H9 (cell line): ENCODE measurements at regions not wholly inside any gene's neighbourhood (a gene's known extent, or its start where the extent isn't known, plus 50 kb on each side); places are given as distances from the start of the nearest gene placed in this dataset.

Source experiments
- DNase-seq: peaks from one replicate; pipeline ENCODE4 v3.0.0-alpha.2; 2017
- H2AFZ ChIP-seq: one replicate; pipeline ENCODE4 v1.6.1; 2013; ENCODE audit warnings: mild to moderate bottlenecking, low read length, control low read depth, moderate library complexity
- H2AK5ac ChIP-seq: 2 replicates; pipeline ENCODE4 v1.6.1; 2013; ENCODE audit warnings: low read length, control low read depth, mixed read lengths; ENCODE audit not compliant: insufficient read length
- H2BK120ac ChIP-seq: one replicate; pipeline ENCODE4 v1.6.1; 2013; ENCODE audit warnings: low read depth, mild to moderate bottlenecking, low read length, control low read depth, inconsistent platforms; ENCODE audit not compliant: poor library complexity, severe bottlenecking
- H2BK12ac ChIP-seq: 2 replicates; pipeline ENCODE4 v1.6.1; 2013; ENCODE audit warnings: low read length, control low read depth, mixed read lengths, low read depth; ENCODE audit not compliant: insufficient read length
- H2BK15ac ChIP-seq: 2 replicates; pipeline ENCODE4 v1.6.1; 2013; ENCODE audit warnings: low read depth, low read length, control low read depth
- H2BK20ac ChIP-seq: one replicate; pipeline ENCODE4 v1.6.1; 2013; ENCODE audit warnings: low read depth, mild to moderate bottlenecking, low read length, control low read depth, inconsistent platforms; ENCODE audit not compliant: poor library complexity, severe bottlenecking
- H2BK5ac ChIP-seq: 2 replicates; pipeline ENCODE4 v1.6.1; 2013; ENCODE audit warnings: low read length, control low read depth, mixed read lengths; ENCODE audit not compliant: insufficient read length
- H3K14ac ChIP-seq: 2 replicates; pipeline ENCODE4 v1.6.1; 2013; ENCODE audit warnings: low read length, control low read depth; ENCODE audit not compliant: insufficient read depth
- H3K18ac ChIP-seq: 2 replicates; pipeline ENCODE4 v1.6.1; 2013; ENCODE audit warnings: low read depth, mild to moderate bottlenecking, mixed read lengths, low read length, control low read depth; ENCODE audit not compliant: insufficient read length
- H3K23ac ChIP-seq: 2 replicates; pipeline ENCODE4 v1.6.1; 2013; ENCODE audit warnings: low read length, control low read depth, mixed read lengths, low read depth; ENCODE audit not compliant: insufficient read length
- H3K23me2 ChIP-seq: 2 replicates; pipeline ENCODE4 v1.6.1; 2013; ENCODE audit warnings: low read depth, mild to moderate bottlenecking, mixed read lengths, low read length, control low read depth; ENCODE audit not compliant: insufficient read length, poor library complexity, severe bottlenecking
- H3K27ac ChIP-seq: 2 replicates; pipeline ENCODE4 v1.5.1; 2013; ENCODE audit warnings: low read length, control low read depth, mixed read lengths, low read depth; ENCODE audit not compliant: insufficient read length
- H3K27me3 ChIP-seq: 2 replicates; pipeline ENCODE4 v1.6.1; 2013; ENCODE audit warnings: low read length, control low read depth, inconsistent platforms; ENCODE audit not compliant: insufficient read depth
- H3K4ac ChIP-seq: 2 replicates; pipeline ENCODE4 v1.6.1; 2013; ENCODE audit warnings: low read depth, mild to moderate bottlenecking, control low read depth, inconsistent platforms, low read length, moderate library complexity
- H3K4me1 ChIP-seq: 2 replicates; pipeline ENCODE4 v1.6.1; 2013; ENCODE audit warnings: low read length, control low read depth, inconsistent platforms; ENCODE audit not compliant: insufficient read depth
- H3K4me2 ChIP-seq: 2 replicates; pipeline ENCODE4 v1.6.1; 2013; ENCODE audit warnings: low read length, control low read depth, mixed read lengths; ENCODE audit not compliant: insufficient read length, insufficient read depth
- H3K56ac ChIP-seq: 2 replicates; pipeline ENCODE4 v1.6.1; 2013; ENCODE audit warnings: low read depth, mild to moderate bottlenecking, mixed read lengths, low read length, control low read depth; ENCODE audit not compliant: insufficient read length
- H3K79me1 ChIP-seq: 2 replicates; pipeline ENCODE4 v1.6.1; 2013; ENCODE audit warnings: low read depth, mild to moderate bottlenecking, moderate library complexity, low read length, control low read depth, inconsistent platforms; ENCODE audit not compliant: insufficient read depth, poor library complexity, severe bottlenecking
- H3K79me2 ChIP-seq: 2 replicates; pipeline ENCODE4 v1.6.1; 2013; ENCODE audit warnings: low read length, control low read depth, inconsistent platforms; ENCODE audit not compliant: insufficient read depth
- H3K9ac ChIP-seq: 2 replicates; pipeline ENCODE4 v1.6.1; 2013; ENCODE audit warnings: low read length, control low read depth, mixed read lengths; ENCODE audit not compliant: insufficient read length; ENCODE audit errors: extremely low read depth
- H3K9me3 ChIP-seq: one replicate; pipeline ENCODE4 v1.6.1; 2013; ENCODE audit warnings: low read depth, low read length, inconsistent platforms; ENCODE audit not compliant: control insufficient read depth
- H3T11ph ChIP-seq: one replicate; pipeline ENCODE4 v1.6.1; 2013; ENCODE audit warnings: mild to moderate bottlenecking, low read length, control low read depth, inconsistent platforms
- H4K20me1 ChIP-seq: one replicate; pipeline ENCODE4 v1.6.1; 2013; ENCODE audit not compliant: control insufficient read depth, insufficient read length, insufficient read depth
- H4K5ac ChIP-seq: 2 replicates; pipeline ENCODE4 v1.6.1; 2013; ENCODE audit warnings: low read depth, mild to moderate bottlenecking, mixed read lengths, low read length, control low read depth; ENCODE audit not compliant: insufficient read length
- H4K8ac ChIP-seq: replicated peaks from 2 replicates; pipeline ENCODE4 v1.6.1; 2013; ENCODE audit warnings: low read length, control low read depth, mixed read lengths, low read depth; ENCODE audit not compliant: insufficient read length
- H4K91ac ChIP-seq: 2 replicates; pipeline ENCODE4 v1.6.1; 2013; ENCODE audit warnings: low read depth, mild to moderate bottlenecking, moderate library complexity, mixed read lengths, low read length, control low read depth; ENCODE audit not compliant: insufficient read length
- H3K27ac Mint-ChIP-seq, 3 experiments: 2 replicates in 2 of 3; 3 replicates in 1 of 3; pipeline ENCODE4 v1.8.0; 2020 to 2021; ENCODE audit warnings: mixed read lengths in 3 of 3, mild to moderate bottlenecking in 1 of 3, moderate library complexity in 1 of 3
- H3K27me3 Mint-ChIP-seq: 2 replicates; pipeline ENCODE4 v1.8.0; 2021; ENCODE audit warnings: low read depth, mild to moderate bottlenecking, moderate library complexity, mixed read lengths
- H3K36me3 Mint-ChIP-seq, 3 experiments: 2 replicates in 2 of 3; 3 replicates in 1 of 3; pipeline ENCODE4 v1.8.0; 2020 to 2021; ENCODE audit warnings: low read depth in 3 of 3, mixed read lengths in 3 of 3; ENCODE audit not compliant: insufficient read depth in 1 of 3
- H3K4me1 Mint-ChIP-seq, 2 experiments: 2 replicates each; pipeline ENCODE4 v1.8.0; 2020; ENCODE audit warnings: mixed read lengths in 2 of 2
- H3K4me3 Mint-ChIP-seq, 2 experiments: 2 replicates in 1 of 2; 3 replicates in 1 of 2; pipeline ENCODE4 v1.8.0; 2020 to 2021; ENCODE audit warnings: mild to moderate bottlenecking in 2 of 2, mixed read lengths in 2 of 2, moderate library complexity in 1 of 2
- H3K9me3 Mint-ChIP-seq, 2 experiments: 2 replicates in 1 of 2; 3 replicates in 1 of 2; pipeline ENCODE4 v1.8.0; 2020; ENCODE audit warnings: mild to moderate bottlenecking in 2 of 2, mixed read lengths in 2 of 2, moderate library complexity in 1 of 2
- WGBS: extraction: QIAGEN DNeasy Blood & Tissue Kit; methylation state at CpG from one replicate; pipeline ENCODE4 v1.1.7; 2013; ENCODE audit warnings: missing lambda C conversion rate, low lambda C conversion rate, mixed read lengths; ENCODE audit not compliant: insufficient read length; ENCODE audit errors: extremely low coverage; 5-methylcytosine and 5-hydroxymethylcytosine counted together
- TF ChIP-seq, protein P1 (sequence below): fragments of 200-600 bp; sonication (generic); conservative IDR thresholded peaks from 3 replicates; pipeline ENCODE4 v1.8.0; 2021; ENCODE audit warnings: antibody characterized with exemption, mild to moderate bottlenecking

DNA sequence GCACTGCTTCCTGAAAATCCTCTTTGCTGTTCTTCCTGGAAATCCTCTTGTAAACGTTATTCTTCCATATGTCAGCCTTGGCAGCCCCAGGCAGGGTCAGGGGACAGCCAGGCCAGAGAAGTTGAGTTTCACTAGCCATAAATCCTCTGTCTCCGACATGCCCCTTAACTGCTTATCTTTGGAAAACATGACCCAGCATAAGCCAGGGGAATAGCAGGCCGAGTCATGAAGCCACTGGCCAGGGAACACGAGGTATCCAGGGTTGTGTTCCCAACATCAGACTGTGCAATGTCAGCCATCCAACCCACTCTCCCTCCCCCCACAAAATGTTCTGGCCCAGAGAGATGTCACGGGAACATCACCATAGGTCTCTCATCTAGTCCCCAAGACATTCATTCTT, 453.9 kb downstream of the MED13L start:
- no peak for DNase-seq
- H3K27ac Mint-ChIP-seq = no peak overlapping the region
- H3K4me1 Mint-ChIP-seq = no peaks in the 10 kb centered on the region
- peaks cover 4% of the 10 kb centered on the region for H3K27me3 Mint-ChIP-seq
- Histone ChIP-seq H3K4me1 (no peaks in the 10 kb centered on the region), H3K14ac (no peak overlapping the region), H3K27me3 (no peaks in the 10 kb centered on the region; the same call in 1 of the 2 replicates), H2BK20ac (no peak overlapping the region), H2BK120ac (no peak overlapping the region), H4K5ac (no peak overlapping the region), H2BK5ac (no peak overlapping the region), H3K9me3 (no peaks in the 10 kb centered on the region), H3K56ac (no peak overlapping the region), H3K4me2 (no peak overlapping the region), H3K18ac (no peak overlapping the region), H2BK12ac (no peak overlapping the region), H3K79me2 (no peaks in the 10 kb centered on the region), H3K79me1 (no peaks in the 10 kb centered on the region), H3K23me2 (no peaks in the 10 kb centered on the region), H4K20me1 (no peaks in the 10 kb centered on the region), H3K9ac (no peak overlapping the region), H2BK15ac (no peak overlapping the region), H3K23ac (no peak overlapping the region), H4K91ac (no peak overlapping the region), H4K8ac (no peak overlapping the region), H3K4ac (no peak overlapping the region), H2AK5ac (no peak overlapping the region), H3T11ph (no peak overlapping the region), H2AFZ (no peak overlapping the region), H3K27ac (no peak overlapping the region)
- H3K36me3 Mint-ChIP-seq = no peaks in the 10 kb centered on the region
- H3K9me3 Mint-ChIP-seq = peaks cover 5 to 6% of the 10 kb centered on the region in 2 experiments; a peak in 4 of 5 replicates
- no CpG with 5 or more reads among the region's 5 CpGs for WGBS
- TF ChIP-seq, protein P1, sequence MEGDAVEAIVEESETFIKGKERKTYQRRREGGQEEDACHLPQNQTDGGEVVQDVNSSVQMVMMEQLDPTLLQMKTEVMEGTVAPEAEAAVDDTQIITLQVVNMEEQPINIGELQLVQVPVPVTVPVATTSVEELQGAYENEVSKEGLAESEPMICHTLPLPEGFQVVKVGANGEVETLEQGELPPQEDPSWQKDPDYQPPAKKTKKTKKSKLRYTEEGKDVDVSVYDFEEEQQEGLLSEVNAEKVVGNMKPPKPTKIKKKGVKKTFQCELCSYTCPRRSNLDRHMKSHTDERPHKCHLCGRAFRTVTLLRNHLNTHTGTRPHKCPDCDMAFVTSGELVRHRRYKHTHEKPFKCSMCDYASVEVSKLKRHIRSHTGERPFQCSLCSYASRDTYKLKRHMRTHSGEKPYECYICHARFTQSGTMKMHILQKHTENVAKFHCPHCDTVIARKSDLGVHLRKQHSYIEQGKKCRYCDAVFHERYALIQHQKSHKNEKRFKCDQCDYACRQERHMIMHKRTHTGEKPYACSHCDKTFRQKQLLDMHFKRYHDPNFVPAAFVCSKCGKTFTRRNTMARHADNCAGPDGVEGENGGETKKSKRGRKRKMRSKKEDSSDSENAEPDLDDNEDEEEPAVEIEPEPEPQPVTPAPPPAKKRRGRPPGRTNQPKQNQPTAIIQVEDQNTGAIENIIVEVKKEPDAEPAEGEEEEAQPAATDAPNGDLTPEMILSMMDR = no peak
- no peak overlapping the region for H3K4me3 Mint-ChIP-seq
